ENCODE measurements at regions not wholly inside any gene's neighbourhood (a gene's known extent, or its start where the extent isn't known, plus 50 kb on each side); places are given as distances from the start of the nearest gene placed in this dataset.

GRCh38 chr6:43855247-43855646 lies 85.2 kb downstream of the VEGFA start:
- intact Hi-C loops (cut with micrococcal nuclease): no loop called here
- DNase-seq (no peak), ATAC-seq (ENCODE audit: low read depth) (no peak)
- no peak overlapping the region for H3K4me3 ChIP-seq (ENCODE audit: control extremely low read depth in 1 of 5, extremely low read depth in 1 of 5, insufficient read depth in 1 of 5, low read depth in 2 of 5, low read length in 4 of 5)
- ChIA-PET POLR2A (no interaction called here), CTCF (no interaction called here)
- no peaks in the 10 kb centered on the region for H3K9me3 Mint-ChIP-seq (ENCODE audit: insufficient read depth)
- no peaks in the 10 kb centered on the region for H3K36me3 ChIP-seq (replicated peaks in 1 of 2; ENCODE audit: control extremely low read depth in 1 of 2, control insufficient read depth in 1 of 2, extremely low read depth in 1 of 2, insufficient read depth in 2 of 2, low read length in 1 of 2)
- no peak overlapping the region for H3K4me2 ChIP-seq (replicated peaks; ENCODE audit: low read depth, low read length, poor library complexity, severe bottlenecking)
- H3K9me3 ChIP-seq (ENCODE audit: control extremely low read depth in 1 of 3, control insufficient read depth in 2 of 3, insufficient read depth in 1 of 3, low read length in 2 of 3): no peaks in the 10 kb centered on the region
- H3K27ac Mint-ChIP-seq: no peak overlapping the region
- no peaks in the 10 kb centered on the region for H3K27me3 ChIP-seq (replicated peaks in 1 of 4; ENCODE audit: control extremely low read depth in 1 of 4, control insufficient read depth in 3 of 4, insufficient read depth in 4 of 4, low read length in 3 of 4)
- H2AFZ ChIP-seq (ENCODE audit: insufficient read depth, low read depth, low read length, poor library complexity, severe bottlenecking): no peak overlapping the region
- H3K79me2 ChIP-seq (ENCODE audit: control insufficient read depth, insufficient read depth, low read length): no peaks in the 10 kb centered on the region
- H3K4me1 Mint-ChIP-seq: no peaks in the 10 kb centered on the region
- H3K4me1 ChIP-seq (ENCODE audit: control insufficient read depth in 2 of 2, insufficient read depth in 2 of 2, low read length in 2 of 2): no peaks in the 10 kb centered on the region
- TF ChIP-seq EZH2 (IDR thresholded peaks at IDR 0.05; ENCODE audit: borderline replicate concordance, insufficient read depth, low read depth, low read length, poor library complexity, severe bottlenecking) (no peak), CTCF (IDR thresholded peaks at IDR 0.05) (no peak)
- no peak overlapping the region for H3K9ac ChIP-seq (ENCODE audit: low read length)
- no peak overlapping the region for H3K27ac ChIP-seq (ENCODE audit: low read length in 2 of 2)
- H3K4me3 Mint-ChIP-seq: no peak overlapping the region
- no peaks in the 10 kb centered on the region for H4K20me1 ChIP-seq (ENCODE audit: control insufficient read depth, insufficient read depth, low read length, poor library complexity, severe bottlenecking)
- peaks cover 6% of the 10 kb centered on the region for H3K27me3 Mint-ChIP-seq
- 56% methylated on average over 6 of the region's 6 CpGs for WGBS (ENCODE audit: insufficient coverage)

DNA sequence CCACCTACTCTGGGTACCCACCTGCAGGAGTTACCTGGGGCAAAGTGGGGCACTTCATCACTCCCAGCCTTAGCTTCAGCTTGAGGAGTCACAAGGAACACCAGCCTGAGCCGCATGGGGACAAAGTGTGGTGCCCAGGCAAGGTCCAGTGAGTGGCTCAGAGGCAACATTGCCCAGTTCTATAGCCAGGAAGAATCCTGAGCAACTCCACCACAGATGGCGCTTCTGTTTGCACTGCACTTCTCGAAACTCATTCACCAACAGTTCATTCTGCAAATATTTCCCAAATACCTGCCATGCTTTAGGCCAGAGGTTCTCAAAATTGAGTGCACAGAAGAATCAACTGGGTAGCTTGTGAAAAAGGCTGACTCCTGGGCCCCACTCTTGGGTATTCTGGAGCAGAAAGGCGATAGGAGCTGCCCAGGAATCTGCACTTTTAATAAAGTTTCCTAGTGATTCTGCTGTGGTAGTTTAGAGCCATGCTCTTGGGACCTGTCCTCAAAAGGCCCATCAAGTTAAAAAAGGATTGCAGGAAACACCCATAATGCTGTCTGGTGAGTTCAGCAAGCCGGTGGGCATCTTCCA lies 83.1 kb downstream of the VEGFA start:
- Histone ChIP-seq H3K4me1 (ENCODE audit: control insufficient read depth in 2 of 2, insufficient read depth in 2 of 2, low read length in 2 of 2) (no peaks in the 10 kb centered on the region), H3K79me2 (ENCODE audit: control insufficient read depth, insufficient read depth, low read length) (no peaks in the 10 kb centered on the region), H3K9me3 (ENCODE audit: control extremely low read depth in 1 of 3, control insufficient read depth in 2 of 3, insufficient read depth in 1 of 3, low read length in 2 of 3) (no peaks in the 10 kb centered on the region), H3K27me3 (replicated peaks in 1 of 4; ENCODE audit: control extremely low read depth in 1 of 4, control insufficient read depth in 3 of 4, insufficient read depth in 4 of 4, low read length in 3 of 4) (no peaks in the 10 kb centered on the region), H4K20me1 (ENCODE audit: control insufficient read depth, insufficient read depth, low read length, poor library complexity, severe bottlenecking) (no peaks in the 10 kb centered on the region), H3K4me3 (ENCODE audit: control extremely low read depth in 1 of 5, extremely low read depth in 1 of 5, insufficient read depth in 1 of 5, low read depth in 2 of 5, low read length in 4 of 5) (no peak overlapping the region), H2AFZ (ENCODE audit: insufficient read depth, low read depth, low read length, poor library complexity, severe bottlenecking) (no peak overlapping the region), H3K27ac (ENCODE audit: low read length in 2 of 2) (no peak overlapping the region), H3K4me2 (replicated peaks; ENCODE audit: low read depth, low read length, poor library complexity, severe bottlenecking) (no peak overlapping the region), H3K9ac (ENCODE audit: low read length) (no peak overlapping the region), H3K36me3 (replicated peaks in 1 of 2; ENCODE audit: control extremely low read depth in 1 of 2, control insufficient read depth in 1 of 2, extremely low read depth in 1 of 2, insufficient read depth in 2 of 2, low read length in 1 of 2) (no peaks in the 10 kb centered on the region)
- DNase-seq: no peak
- Mint-ChIP-seq H3K9me3 (ENCODE audit: insufficient read depth) (no peaks in the 10 kb centered on the region), H3K4me3 (no peak overlapping the region), H3K27ac (no peak overlapping the region), H3K27me3 (no peaks in the 10 kb centered on the region), H3K4me1 (no peaks in the 10 kb centered on the region)
- ATAC-seq (ENCODE audit: low read depth): no peak
- TF ChIP-seq EZH2 (IDR thresholded peaks at IDR 0.05; ENCODE audit: borderline replicate concordance, insufficient read depth, low read depth, low read length, poor library complexity, severe bottlenecking) (no peak), CTCF (IDR thresholded peaks at IDR 0.05) (no peak)
- intact Hi-C loops (cut with micrococcal nuclease): no loop called here
- ChIA-PET CTCF (no interaction called here), POLR2A (no interaction called here)
- 94% methylated on average over 5 of the region's 5 CpGs for WGBS (ENCODE audit: insufficient coverage)

All from B cell (primary cell).